SK-N-SH (cell line): ENCODE measurements at regions not wholly inside any gene's neighbourhood (a gene's known extent, or its start where the extent isn't known, plus 50 kb on each side); places are given as distances from the start of the nearest gene placed in this dataset.

ENCODE experiments used
- CTCF ChIA-PET: fragments of 300-600, 350-600 bp; formaldehyde crosslinking; extraction: SDS; loops from one replicate; lab custom pipeline; 2021; lab: Yijun Ruan, JAX
- POLR2A ChIA-PET: fragments of 350-600 bp; sonication (Branson Sonifier 250); formaldehyde crosslinking; extraction: SDS; loops from one replicate; lab custom pipeline; 2020; ENCODE audit warnings: antibody characterized with exemption, inconsistent platforms; lab: Yijun Ruan, JAX
- DNase-seq: peaks from one replicate; pipeline ENCODE4 v3.0.0; 2012
- H2AFZ ChIP-seq: fragments of 200-600 bp; sonication (generic); 2 replicates; pipeline ENCODE4 v1.8.1; 2016; ENCODE audit warnings: antibody characterized with exemption, mild to moderate bottlenecking, low read depth
- H3F3A ChIP-seq: fragments of 200-600 bp; sonication (generic); replicated peaks from 2 replicates; pipeline ENCODE3; 2016; ENCODE audit warnings: antibody characterized with exemption, mild to moderate bottlenecking; ENCODE audit not compliant: insufficient read depth
- H3K27ac ChIP-seq, 2 experiments: fragments of 200-500 bp in 1 of 2; fragments of 200-600 bp in 1 of 2; sonication (Bioruptor generic) in 1 of 2; sonication (generic), shearing (Covaris generic) in 1 of 2; 2 replicates each; pipeline versions ENCODE4 v1.5.1 to v1.6.1; 2014 to 2016; ENCODE audit warnings: low read depth in 2 of 2, inconsistent platforms in 1 of 2, low read length in 1 of 2, mild to moderate bottlenecking in 1 of 2, mixed read lengths in 1 of 2
- H3K27me3 ChIP-seq: fragments of 200-600 bp; sonication (generic), shearing (Covaris generic); 2 replicates; pipeline ENCODE4 v1.6.1; 2016; ENCODE audit warnings: mixed run types; ENCODE audit not compliant: insufficient read depth
- H3K36me3 ChIP-seq, 2 experiments: fragments of 200-500 bp in 1 of 2; fragments of 200-600 bp in 1 of 2; sonication (Bioruptor generic) in 1 of 2; sonication (generic) in 1 of 2; replicated peaks in 1 of 2; 2 replicates each; pipeline versions ENCODE3 to v1.5.1; 2014 to 2016; ENCODE audit warnings: low read length in 1 of 2, mild to moderate bottlenecking in 1 of 2; ENCODE audit not compliant: insufficient read depth in 2 of 2, control insufficient read depth in 1 of 2
- H3K4me1 ChIP-seq, 2 experiments: fragments of 200-500 bp in 1 of 2; fragments of 200-600 bp in 1 of 2; sonication (Bioruptor generic) in 1 of 2; sonication (generic), shearing (Covaris generic) in 1 of 2; 2 replicates each; pipeline versions ENCODE4 v1.5.1 to v1.6.1; 2014 to 2016; ENCODE audit warnings: low read depth in 1 of 2, low read length in 1 of 2, mixed run types in 1 of 2; ENCODE audit not compliant: insufficient read depth in 2 of 2, control insufficient read depth in 1 of 2
- H3K4me2 ChIP-seq: fragments of 200-600 bp; sonication (generic), shearing (Covaris generic); 2 replicates; pipeline ENCODE4 v1.6.1; 2017; ENCODE audit warnings: mixed run types
- H3K4me3 ChIP-seq, 2 experiments: fragments of 200-500 bp in 1 of 2; fragments of 200-600 bp in 1 of 2; sonication (Bioruptor generic) in 1 of 2; sonication (generic), shearing (Covaris generic) in 1 of 2; 2 replicates each; pipeline versions ENCODE4 v1.5.1 to v1.8.1; 2014 to 2016; ENCODE audit warnings: low read depth in 2 of 2, inconsistent platforms in 1 of 2, low read length in 1 of 2, mild to moderate bottlenecking in 1 of 2, mixed read lengths in 1 of 2, moderate library complexity in 1 of 2
- H3K79me2 ChIP-seq: fragments of 200-600 bp; sonication (generic); 2 replicates; pipeline ENCODE4 v1.8.1; 2017; ENCODE audit warnings: mild to moderate bottlenecking; ENCODE audit not compliant: insufficient read depth
- H3K9ac ChIP-seq: fragments of 200-600 bp; sonication (generic); 2 replicates; pipeline ENCODE4 v1.6.1; 2017; ENCODE audit warnings: mixed run types
- H3K9me2 ChIP-seq: fragments of 200-600 bp; sonication (generic); 2 replicates; pipeline ENCODE4 v1.6.1; 2017; ENCODE audit warnings: mixed run types
- H3K9me3 ChIP-seq: fragments of 200-600 bp; sonication (generic); 2 replicates; pipeline ENCODE4 v1.6.1; 2017; ENCODE audit warnings: mixed run types, mild to moderate bottlenecking, moderate library complexity
- H4K20me1 ChIP-seq: fragments of 200-600 bp; sonication (generic); 2 replicates; pipeline ENCODE4 v1.6.1; 2017; ENCODE audit warnings: mild to moderate bottlenecking, mixed run types; ENCODE audit not compliant: insufficient read depth
- CHD2 ChIP-seq: fragments of 150-350 bp; IDR thresholded peaks from 2 replicates; pipeline ENCODE4 v1.6.1; 2018; ENCODE audit warnings: low read length; ENCODE audit not compliant: partially characterized antibody
- EP300 ChIP-seq, 2 experiments: IDR thresholded peaks; 2 replicates each; pipeline versions ENCODE4 v1.4.0 to v1.6.1; 2012; ENCODE audit warnings: borderline replicate concordance in 1 of 2, low read depth in 1 of 2, low read length in 1 of 2
- EZH2phosphoT487 ChIP-seq: fragments of 200-600 bp; sonication (generic); IDR thresholded peaks from 2 replicates; pipeline ENCODE4 v1.6.1; 2017; ENCODE audit warnings: low read depth, mixed run types, mild to moderate bottlenecking, antibody characterized with exemption, moderate library complexity, borderline replicate concordance
- FOSL2 ChIP-seq: IDR thresholded peaks from 2 replicates; pipeline ENCODE4 v1.4.0; 2012; ENCODE audit warnings: low read depth, mild to moderate bottlenecking, moderate library complexity, borderline replicate concordance
- FOXJ3 ChIP-seq: sonication (generic); formaldehyde crosslinking; IDR thresholded peaks from 2 replicates; pipeline ENCODE4 v1.5.1; 2020; ENCODE audit warnings: mild to moderate bottlenecking, missing genetic modification reagents
- FOXM1 ChIP-seq: IDR thresholded peaks from 2 replicates; pipeline ENCODE4 v1.4.0; 2012; ENCODE audit warnings: low read depth, mild to moderate bottlenecking
- GABPA ChIP-seq: IDR thresholded peaks from 2 replicates; pipeline ENCODE4 v1.4.0; 2012; ENCODE audit warnings: low read depth, mild to moderate bottlenecking
- IRF3 ChIP-seq: fragments of 150-350 bp; IDR thresholded peaks from 2 replicates; pipeline ENCODE4 v1.6.1; 2016; ENCODE audit warnings: mild to moderate bottlenecking, low read depth, low read length
- MAX ChIP-seq: IDR thresholded peaks from 2 replicates; pipeline ENCODE4 v1.4.0; 2012; ENCODE audit warnings: low read depth
- MEF2A ChIP-seq: IDR thresholded peaks from 2 replicates; pipeline ENCODE4 v1.4.0; 2012; ENCODE audit warnings: low read depth, borderline replicate concordance
- RAD21 ChIP-seq: IDR thresholded peaks from 2 replicates; pipeline ENCODE4 v1.6.1; 2012; ENCODE audit warnings: mild to moderate bottlenecking, low read length
- REST ChIP-seq: IDR thresholded peaks from 2 replicates; pipeline ENCODE4 v1.6.1; 2012; ENCODE audit warnings: mild to moderate bottlenecking, low read depth, low read length, moderate library complexity
- RFX5 ChIP-seq: IDR thresholded peaks from 2 replicates; pipeline ENCODE4 v1.6.1; 2012; ENCODE audit warnings: mild to moderate bottlenecking, improper control_type of control experiment, low read length
- SIN3A ChIP-seq: IDR thresholded peaks from 2 replicates; pipeline ENCODE4 v1.6.1; 2012; ENCODE audit warnings: low read depth, mild to moderate bottlenecking, low read length, moderate library complexity, borderline replicate concordance
- TAF1 ChIP-seq: IDR thresholded peaks from 2 replicates; pipeline ENCODE4 v1.6.1; 2012; ENCODE audit warnings: low read depth, mild to moderate bottlenecking, low read length, moderate library complexity, borderline replicate concordance
- TCF12 ChIP-seq: IDR thresholded peaks from 2 replicates; pipeline ENCODE4 v1.4.0; 2012
- USF2 ChIP-seq: fragments of 150-350 bp; IDR thresholded peaks from 2 replicates; pipeline ENCODE4 v1.6.1; 2017; ENCODE audit warnings: antibody characterized with exemption, low read length, low read depth, borderline replicate concordance
- YY1 ChIP-seq: IDR thresholded peaks from 2 replicates; pipeline ENCODE4 v1.4.0; 2012; ENCODE audit warnings: low read depth, mild to moderate bottlenecking
- ZBTB33 ChIP-seq: IDR thresholded peaks from 2 replicates; pipeline ENCODE4 v1.4.0; 2012; ENCODE audit warnings: low read depth, borderline replicate concordance
- WGBS: methylation state at CpG from one replicate; pipeline ENCODE4 v1.1.6; 2017; ENCODE audit warnings: low lambda C conversion rate; 5-methylcytosine and 5-hydroxymethylcytosine counted together

GRCh38 chr16:16833165-16833564 lies 454.2 kb downstream of the NPIPA7 start:
- H3K36me3 ChIP-seq, result no peaks in the 10 kb centered on the region
- ChIA-PET CTCF (interaction anchor here (0.8 kb wide), 1 partner anchor 28 kb away, joined by 4 read pairs; no protein-coding TSS in a partner anchor), POLR2A (no interaction called here)
- H3K27me3 ChIP-seq, result no peaks in the 10 kb centered on the region
- no peaks in the 10 kb centered on the region for H3K4me1 ChIP-seq
- no peaks in the 10 kb centered on the region for H3K79me2 ChIP-seq
- 36% methylated on average over 3 of the region's 3 CpGs for WGBS
- H3K9ac ChIP-seq, result no peak overlapping the region
- no peak overlapping the region for H2AFZ ChIP-seq
- H4K20me1 ChIP-seq, result no peaks in the 10 kb centered on the region
- H3K4me2 ChIP-seq, result no peak overlapping the region
- no peaks in the 10 kb centered on the region for H3K9me2 ChIP-seq
- H3F3A ChIP-seq, result no peaks in the 10 kb centered on the region
- no peak for DNase-seq
- no peak overlapping the region for H3K27ac ChIP-seq
- H3K4me3 ChIP-seq, result no peak overlapping the region
- H3K9me3 ChIP-seq, result no peaks in the 10 kb centered on the region
- TF ChIP-seq CHD2, result no peak

- WGBS, result 36% methylated on average over 5 of the region's 5 CpGs
- CTCF ChIA-PET, result interaction anchor here (1.0 kb wide), 1 partner anchor 11 kb away, joined by 4 read pairs; no protein-coding TSS in a partner anchor
- no peaks in the 10 kb centered on the region for H3K79me2 ChIP-seq
- no peak for DNase-seq
- no peaks in the 10 kb centered on the region for H3K36me3 ChIP-seq
- H3K27me3 ChIP-seq, result no peaks in the 10 kb centered on the region
- H2AFZ ChIP-seq, result no peak overlapping the region
- no peaks in the 10 kb centered on the region for H3K4me1 ChIP-seq
- no peaks in the 10 kb centered on the region for H3K9me3 ChIP-seq
- no peaks in the 10 kb centered on the region for H3F3A ChIP-seq
- H3K9me2 ChIP-seq, result no peaks in the 10 kb centered on the region
- no peak for TF ChIP-seq USF2
- no peak for TF ChIP-seq EZH2phosphoT487
- TF ChIP-seq GABPA, result no peak
- TF ChIP-seq SIN3A, result no peak
- no peak for TF ChIP-seq RFX5
- no peak for TF ChIP-seq YY1
- no peak for TF ChIP-seq CHD2
- no peak for TF ChIP-seq ZBTB33
- no peak for TF ChIP-seq MEF2A
- no peak for TF ChIP-seq FOXJ3 (CRISPR knock-in tag)
- no peak for TF ChIP-seq FOXM1
- TF ChIP-seq TCF12, result no peak
- no peak for TF ChIP-seq EP300 (IDR thresholded peaks at IDR 0.05; ENCODE audit: borderline replicate concordance in 1 of 2, low read depth in 1 of 2, low read length in 1 of 2)
- TF ChIP-seq IRF3, result no peak
- no peak for TF ChIP-seq TAF1
- no peak for TF ChIP-seq MAX
- TF ChIP-seq REST, result no peak
- TF ChIP-seq FOSL2, result no peak
- no peak for TF ChIP-seq RAD21
- no peak overlapping the region for H3K27ac ChIP-seq
- no peak overlapping the region for H3K4me2 ChIP-seq
- no peaks in the 10 kb centered on the region for H4K20me1 ChIP-seq
- no peak overlapping the region for H3K4me3 ChIP-seq
- POLR2A ChIA-PET, result no interaction called here
- no peak overlapping the region for H3K9ac ChIP-seq
Measured at GRCh38 chr16:16850274-16850673, 471.3 kb downstream of the NPIPA7 start.
